CD4-positive, alpha-beta T cell treated with Interleukin-2 at 100 ng/mL for 4 hours (primary cell): ENCODE measurements at regions not wholly inside any gene's neighbourhood (a gene's known extent, or its start where the extent isn't known, plus 50 kb on each side); places are given as distances from the start of the nearest gene placed in this dataset.

Source experiments
- DNase-seq: peaks from one replicate; pipeline ENCODE4 v3.0.0-alpha.2; 2020; ENCODE audit warnings: low spot score

DNA sequence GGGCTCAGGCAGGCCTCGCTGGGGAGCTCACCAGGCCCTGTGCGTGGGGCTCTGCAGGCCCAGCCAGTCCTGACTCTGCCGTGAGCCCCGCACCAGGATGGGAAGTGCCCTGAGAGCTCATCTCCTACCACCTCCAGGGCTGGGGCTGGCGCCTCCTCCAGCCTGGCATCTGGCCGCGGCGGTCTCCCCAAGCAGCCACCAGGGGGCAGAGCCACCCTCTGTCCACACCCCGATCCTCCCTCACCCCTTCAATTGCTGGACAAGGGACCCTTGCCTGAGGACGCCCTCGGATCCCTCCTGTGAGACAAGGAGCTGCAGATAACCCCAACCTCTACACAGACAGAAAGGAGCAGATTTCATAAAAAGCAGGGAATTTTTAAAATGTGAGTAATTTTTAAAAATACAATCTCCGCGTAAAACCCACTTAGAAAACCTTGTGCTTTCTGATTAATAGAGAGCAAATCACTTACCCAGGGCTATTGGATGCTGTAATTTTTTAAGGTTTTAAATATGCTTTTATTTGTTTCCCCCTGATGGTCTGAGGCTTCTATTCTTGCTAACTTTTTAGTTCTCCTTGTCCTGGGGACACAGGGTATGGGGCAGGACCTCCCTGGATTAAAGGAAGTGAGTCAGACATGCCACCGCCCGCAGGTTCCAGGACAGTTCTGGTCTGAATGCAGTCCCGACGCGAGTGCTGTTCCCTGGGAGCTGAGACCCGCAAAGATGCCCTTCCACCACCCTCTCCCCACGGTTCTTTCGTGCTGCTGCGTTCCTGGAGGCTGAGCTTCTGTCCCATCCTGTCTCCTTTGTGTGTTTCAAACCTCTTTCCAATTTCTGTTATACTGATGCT lies 52.3 kb upstream of the CHRNA7 start:
- DNase-seq: peak; percentile 40
